HG02840 (cell line): ENCODE measurements at regions not wholly inside any gene's neighbourhood (a gene's known extent, or its start where the extent isn't known, plus 50 kb on each side); places are given as distances from the start of the nearest gene placed in this dataset.

Experiments used
- ATAC-seq: cut with Tn5 transposase; IDR thresholded peaks from one replicate; pipeline ENCODE4 v1.9.1; 2021; ENCODE audit warnings: mild to moderate bottlenecking, moderate library complexity, moderate number of reproducible peaks; ENCODE audit not compliant: unreplicated experiment, low FRiP score

- no peak for ATAC-seq
Measured at GRCh38 chr5:152838241-152838786, 433.2 kb upstream of the NMUR2 start.

- ATAC-seq = no peak
Measured at GRCh38 chr5:152844713-152845112, 439.6 kb upstream of the NMUR2 start.

- no peak for ATAC-seq
Measured at GRCh38 chr5:152853361-152853760, 448.3 kb upstream of the NMUR2 start.

- ATAC-seq = no peak
Measured at GRCh38 chr5:152855441-152855840, 450.4 kb upstream of the NMUR2 start.

- ATAC-seq = no peak
Measured at GRCh38 chr5:152861231-152861630, 456.2 kb upstream of the NMUR2 start.

GRCh38 chr5:152864447-152864846 is 459.4 kb upstream of the NMUR2 start:
- no peak for ATAC-seq

GRCh38 chr5:152864991-152865390 is 459.9 kb upstream of the NMUR2 start:
- ATAC-seq = no peak

GRCh38 chr5:152869971-152870370 is 464.9 kb upstream of the NMUR2 start:
- ATAC-seq = no peak

GRCh38 chr5:152882621-152883020 is 477.5 kb upstream of the NMUR2 start:
- no peak for ATAC-seq

- no peak for ATAC-seq
Measured at GRCh38 chr5:152883066-152883775, 478.1 kb upstream of the NMUR2 start.

- no peak for ATAC-seq
Measured at GRCh38 chr5:152884006-152884405, 478.9 kb upstream of the NMUR2 start.

GRCh38 chr5:152900332-152900731 is 495.3 kb upstream of the NMUR2 start:
- ATAC-seq = no peak

GRCh38 chr5:152901754-152902153 is 496.7 kb upstream of the NMUR2 start:
- no peak for ATAC-seq

GRCh38 chr5:152905286-152905685 is 500.2 kb upstream of the NMUR2 start:
- ATAC-seq = no peak

- ATAC-seq = no peak
Measured at GRCh38 chr5:152907488-152908245, 502.6 kb upstream of the NMUR2 start.

GRCh38 chr5:152912924-152913323 is 507.8 kb upstream of the NMUR2 start:
- no peak for ATAC-seq

- ATAC-seq = no peak
Measured at GRCh38 chr5:152932621-152933020, 527.5 kb upstream of the NMUR2 start.

GRCh38 chr5:152933056-152933455 is 528.0 kb upstream of the NMUR2 start:
- no peak for ATAC-seq

- no peak for ATAC-seq
Measured at GRCh38 chr5:152938630-152939029, 533.6 kb upstream of the NMUR2 start.

- no peak for ATAC-seq
Measured at GRCh38 chr5:152942633-152943336, 537.7 kb upstream of the NMUR2 start.
